H1 (cell line): ENCODE measurements at regions not wholly inside any gene's neighbourhood (a gene's known extent, or its start where the extent isn't known, plus 50 kb on each side); places are given as distances from the start of the nearest gene placed in this dataset.

Source experiments
- CTCF ChIA-PET: fragments of 300-600 bp; sonication (Branson Sonifier 250); formaldehyde crosslinking; loops from one replicate; lab custom pipeline; 2021; ENCODE audit not compliant: partially characterized antibody; lab: Charles Lee
- POLR2A ChIA-PET: fragments of 300-600 bp; sonication (Branson Sonifier 250); formaldehyde crosslinking; loops from one replicate; lab custom pipeline; 2021; ENCODE audit warnings: inconsistent platforms; ENCODE audit not compliant: partially characterized antibody; lab: Charles Lee
- DNase-seq, 2 experiments: peaks; one replicate each; pipeline versions ENCODE4 v3.0.0 to v3.0.0-alpha.2; 2010 to 2022; ENCODE audit warnings: low spot score in 2 of 2, low read depth in 1 of 2, mixed read lengths in 1 of 2
- FAIRE-seq: peaks from 2 replicates; lab custom pipeline; 2011; peaks lifted over from hg19 to GRCh38; lab: Jason Lieb, UNC
- H2AFZ ChIP-seq: 2 replicates; pipeline ENCODE4 v1.8.1; 2012; ENCODE audit warnings: low read length, inconsistent platforms
- H2AK5ac ChIP-seq: 2 replicates; pipeline ENCODE4 v1.6.1; 2013; ENCODE audit warnings: low read depth, low read length
- H2BK120ac ChIP-seq: replicated peaks from 2 replicates; pipeline ENCODE3; 2013; ENCODE audit warnings: low read depth, low read length, inconsistent platforms
- H2BK12ac ChIP-seq: 2 replicates; pipeline ENCODE4 v1.6.1; 2013; ENCODE audit warnings: low read depth, low read length
- H2BK15ac ChIP-seq: 2 replicates; pipeline ENCODE4 v1.6.1; 2013; ENCODE audit warnings: low read length
- H2BK20ac ChIP-seq: 2 replicates; pipeline ENCODE4 v1.6.1; 2013; ENCODE audit warnings: low read length
- H2BK5ac ChIP-seq: 2 replicates; pipeline ENCODE4 v1.6.1; 2013; ENCODE audit warnings: low read depth, low read length
- H3K14ac ChIP-seq: 2 replicates; pipeline ENCODE4 v1.6.1; 2013; ENCODE audit warnings: inconsistent platforms; ENCODE audit not compliant: insufficient read length
- H3K18ac ChIP-seq: 2 replicates; pipeline ENCODE4 v1.6.1; 2013; ENCODE audit warnings: low read length; ENCODE audit errors: extremely low read depth
- H3K23ac ChIP-seq: 2 replicates; pipeline ENCODE4 v1.6.1; 2013; ENCODE audit warnings: inconsistent platforms; ENCODE audit not compliant: insufficient read length
- H3K23me2 ChIP-seq: 2 replicates; pipeline ENCODE4 v1.6.1; 2013; ENCODE audit warnings: low read depth, low read length
- H3K27ac ChIP-seq: 2 replicates; pipeline ENCODE4 v1.6.1; 2011; ENCODE audit warnings: low read depth, low read length, inconsistent platforms
- H3K27me3 ChIP-seq, 4 experiments: replicated peaks in 1 of 4; 1 replicate in 1 of 4; 2 replicates in 3 of 4; pipeline versions ENCODE4 v1.6.1 to v1.8.1; 2011 to 2013; ENCODE audit warnings: low read length in 3 of 4, mild to moderate bottlenecking in 3 of 4, inconsistent platforms in 2 of 4, mixed read lengths in 2 of 4, moderate library complexity in 1 of 4; ENCODE audit not compliant: control insufficient read depth in 3 of 4, insufficient read depth in 3 of 4; ENCODE audit errors: extremely low read depth in 1 of 4
- H3K36me3 ChIP-seq, 4 experiments: 2 replicates each; pipeline versions ENCODE4 v1.6.1 to v1.8.1; 2011 to 2013; ENCODE audit warnings: mild to moderate bottlenecking in 4 of 4, low read length in 3 of 4, moderate library complexity in 2 of 4, control low read depth in 1 of 4, inconsistent platforms in 1 of 4; ENCODE audit not compliant: insufficient read depth in 4 of 4, control insufficient read depth in 2 of 4
- H3K4ac ChIP-seq: replicated peaks from 2 replicates; pipeline ENCODE3; 2013; ENCODE audit warnings: low read length, low read depth, mixed read lengths, inconsistent platforms; ENCODE audit not compliant: insufficient read length
- H3K4me1 ChIP-seq, 4 experiments: replicated peaks in 1 of 4; 1 replicate in 1 of 4; 2 replicates in 3 of 4; pipeline versions ENCODE4 v1.6.1 to v1.8.1; 2011 to 2013; ENCODE audit warnings: low read length in 3 of 4, inconsistent platforms in 2 of 4, mixed read lengths in 1 of 4; ENCODE audit not compliant: insufficient read depth in 4 of 4, control insufficient read depth in 3 of 4
- H3K4me2 ChIP-seq, 2 experiments: 2 replicates each; pipeline versions ENCODE4 v1.6.1 to v1.8.1; 2011 to 2013; ENCODE audit warnings: low read depth in 2 of 2, low read length in 2 of 2, control low read depth in 1 of 2, inconsistent platforms in 1 of 2, mild to moderate bottlenecking in 1 of 2; ENCODE audit not compliant: insufficient read depth in 1 of 2
- H3K4me3 ChIP-seq, 4 experiments: fragments of 200-600, 300-600 bp in 1 of 4; sonication (generic), shearing (Covaris generic), sonication (Bioruptor Twin) in 1 of 4; 2 replicates each; pipeline versions ENCODE4 v1.5.1 to v1.8.1; 2011 to 2016; ENCODE audit warnings: low read length in 4 of 4, low read depth in 3 of 4, control low read depth in 2 of 4, inconsistent platforms in 2 of 4, mild to moderate bottlenecking in 2 of 4, mixed read lengths in 1 of 4, moderate library complexity in 1 of 4; ENCODE audit not compliant: insufficient read depth in 2 of 4; ENCODE audit errors: extremely low read depth in 1 of 4
- H3K56ac ChIP-seq: replicated peaks from 2 replicates; pipeline ENCODE3; 2013; ENCODE audit warnings: low read depth, mild to moderate bottlenecking, mixed read lengths, low read length, inconsistent platforms; ENCODE audit not compliant: insufficient read length
- H3K79me1 ChIP-seq: 2 replicates; pipeline ENCODE4 v1.6.1; 2013; ENCODE audit warnings: low read depth, low read length, control low read depth
- H3K79me2 ChIP-seq, 2 experiments: 2 replicates each; pipeline versions ENCODE4 v1.6.1 to v1.8.1; 2012 to 2013; ENCODE audit warnings: low read length in 2 of 2, mild to moderate bottlenecking in 2 of 2, inconsistent platforms in 1 of 2; ENCODE audit not compliant: insufficient read depth in 2 of 2, control insufficient read depth in 1 of 2
- H3K9ac ChIP-seq, 4 experiments: replicated peaks in 1 of 4; 1 replicate in 1 of 4; 2 replicates in 3 of 4; pipeline versions ENCODE4 v1.6.1 to v1.8.1; 2011 to 2013; ENCODE audit warnings: low read depth in 3 of 4, low read length in 3 of 4, control low read depth in 2 of 4, mild to moderate bottlenecking in 2 of 4, moderate library complexity in 2 of 4, inconsistent platforms in 1 of 4; ENCODE audit errors: extremely low read depth in 1 of 4
- H3K9me3 ChIP-seq, 2 experiments: 2 replicates each; pipeline versions ENCODE4 v1.6.1 to v1.8.1; 2012 to 2013; ENCODE audit warnings: mild to moderate bottlenecking in 2 of 2, moderate library complexity in 2 of 2, control low read depth in 1 of 2, inconsistent platforms in 1 of 2, low read depth in 1 of 2, low read length in 1 of 2, mixed read lengths in 1 of 2; ENCODE audit not compliant: insufficient read depth in 2 of 2
- H4K20me1 ChIP-seq, 2 experiments: replicated peaks in 1 of 2; 2 replicates each; pipeline versions ENCODE3 to v1.8.1; 2011 to 2013; ENCODE audit warnings: inconsistent platforms in 2 of 2, low read length in 2 of 2, mild to moderate bottlenecking in 1 of 2; ENCODE audit not compliant: insufficient read depth in 2 of 2, control insufficient read depth in 1 of 2
- H4K5ac ChIP-seq: 2 replicates; pipeline ENCODE4 v1.6.1; 2013; ENCODE audit warnings: low read length, low read depth, mixed read lengths, inconsistent platforms; ENCODE audit not compliant: insufficient read length
- H4K8ac ChIP-seq: 2 replicates; pipeline ENCODE4 v1.8.0; 2013; ENCODE audit warnings: mild to moderate bottlenecking, moderate library complexity, low read length, inconsistent platforms; ENCODE audit not compliant: insufficient read depth; ENCODE audit errors: extremely low read depth
- H4K91ac ChIP-seq: replicated peaks from 2 replicates; pipeline ENCODE3; 2013; ENCODE audit warnings: low read length, mixed read lengths, inconsistent platforms; ENCODE audit not compliant: insufficient read length
- RFX5 ChIP-seq: IDR thresholded peaks from 2 replicates; pipeline ENCODE4 v1.6.1; 2011; ENCODE audit warnings: low read depth, low read length, improper control_type of control experiment, borderline replicate concordance
- USF2 ChIP-seq: IDR thresholded peaks from 2 replicates; pipeline ENCODE4 v1.6.1; 2011; ENCODE audit warnings: low read length, improper control_type of control experiment
- WGBS, 2 experiments: shearing (Covaris generic) in 1 of 2; methylation state at CpG; one replicate each; pipeline versions ENCODE4 v1.1.6 to v1.1.7; 2013 to 2015; ENCODE audit warnings: low lambda C conversion rate in 2 of 2, mixed read lengths in 2 of 2, inconsistent platforms in 1 of 2, low coverage in 1 of 2, missing lambda C conversion rate in 1 of 2; ENCODE audit not compliant: insufficient replicate concordance in 2 of 2, insufficient coverage in 1 of 2, insufficient read length in 1 of 2; ENCODE audit errors: extremely low coverage in 1 of 2, missing lambda C conversion rate in 1 of 2; 5-methylcytosine and 5-hydroxymethylcytosine counted together

- Histone ChIP-seq H2BK5ac (no peak overlapping the region), H2AFZ (no peak overlapping the region), H3K14ac (no peak overlapping the region), H3K4me3 (no peak overlapping the region), H3K9ac (no peak overlapping the region), H2BK20ac (no peak overlapping the region), H3K36me3 (no peaks in the 10 kb centered on the region), H3K4me2 (no peak overlapping the region), H3K27ac (no peak overlapping the region), H4K5ac (no peak overlapping the region), H2BK15ac (no peak overlapping the region), H3K56ac (no peak overlapping the region), H3K79me2 (no peaks in the 10 kb centered on the region), H3K18ac (no peak overlapping the region), H3K23ac (no peak overlapping the region), H2BK12ac (no peak overlapping the region), H2BK120ac (no peak overlapping the region), H4K91ac (no peak overlapping the region), H3K9me3 (no peaks in the 10 kb centered on the region), H3K4ac (no peak overlapping the region), H3K27me3 (no peaks in the 10 kb centered on the region), H4K20me1 (no peaks in the 10 kb centered on the region), H3K4me1 (peaks cover 3 to 11% (median 5%) of the 10 kb centered on the region in 4 experiments), H2AK5ac (no peak overlapping the region), H3K23me2 (no peaks in the 10 kb centered on the region; the same call in 1 of the 2 replicates), H4K8ac (no peak overlapping the region), H3K79me1 (no peaks in the 10 kb centered on the region)
- WGBS, 2 experiments: 89% methylated on average over 2 of the region's 2 CpGs; no CpG with 5 or more reads in 1 of the 2 experiments
- no peak for DNase-seq
- ChIA-PET POLR2A (no interaction called here), CTCF (no interaction called here)
- TF ChIP-seq USF2: no peak
- no peak for TF ChIP-seq RFX5
- FAIRE-seq: no peak
Observed at GRCh38 chr20:55635870-55636269, 369.4 kb downstream of the CBLN4 start.
